Neural cell (in vitro differentiated cells): ENCODE measurements at regions not wholly inside any gene's neighbourhood (a gene's known extent, or its start where the extent isn't known, plus 50 kb on each side); places are given as distances from the start of the nearest gene placed in this dataset.

Experiments used
- EP300 ChIP-seq: fragments of 450-650 bp; conservative IDR thresholded peaks from 2 replicates; pipeline ENCODE4 v1.6.1; 2014; ENCODE audit warnings: antibody characterized with exemption, mild to moderate bottlenecking, moderate library complexity; ENCODE audit not compliant: poor library complexity, severe bottlenecking
- EZH2 ChIP-seq: fragments of 200-600, 300-800 bp; shearing (Covaris generic), sonication (generic); IDR thresholded peaks from 2 replicates; pipeline ENCODE4 v1.6.1; 2014; ENCODE audit warnings: antibody characterized with exemption, low read length, borderline replicate concordance, mild to moderate bottlenecking; ENCODE audit not compliant: insufficient read depth, poor library complexity, severe bottlenecking
- MXI1 ChIP-seq: fragments of 450-650 bp; conservative IDR thresholded peaks from 2 replicates; pipeline ENCODE4 v1.6.1; 2014; ENCODE audit warnings: antibody characterized with exemption, mild to moderate bottlenecking; ENCODE audit not compliant: poor library complexity, severe bottlenecking
- POLR2AphosphoS5 ChIP-seq: IDR thresholded peaks from 2 replicates; pipeline ENCODE4 v1.6.1; 2012
- RAD21 ChIP-seq: fragments of 450-650 bp; conservative IDR thresholded peaks from 2 replicates; pipeline ENCODE4 v1.6.1; 2014; ENCODE audit warnings: antibody characterized with exemption, mild to moderate bottlenecking, moderate library complexity
- SMC3 ChIP-seq: fragments of 450-650 bp; conservative IDR thresholded peaks from 2 replicates; pipeline ENCODE4 v1.6.1; 2014; ENCODE audit warnings: antibody characterized with exemption, mild to moderate bottlenecking, moderate library complexity; ENCODE audit not compliant: poor library complexity
- TAF1 ChIP-seq: IDR thresholded peaks from 2 replicates; pipeline ENCODE4 v1.6.1; 2012; ENCODE audit warnings: low read depth
- TF ChIP-seq, protein P1 (sequence below): fragments of 450-650 bp; IDR thresholded peaks from 2 replicates; pipeline ENCODE4 v1.5.1; 2014; ENCODE audit warnings: antibody characterized with exemption, mild to moderate bottlenecking, moderate library complexity; ENCODE audit not compliant: poor library complexity, severe bottlenecking
- TF ChIP-seq, protein P2 (sequence below): IDR thresholded peaks from 2 replicates; pipeline ENCODE4 v1.6.1; 2012; ENCODE audit warnings: borderline replicate concordance

- TF ChIP-seq, protein P1, sequence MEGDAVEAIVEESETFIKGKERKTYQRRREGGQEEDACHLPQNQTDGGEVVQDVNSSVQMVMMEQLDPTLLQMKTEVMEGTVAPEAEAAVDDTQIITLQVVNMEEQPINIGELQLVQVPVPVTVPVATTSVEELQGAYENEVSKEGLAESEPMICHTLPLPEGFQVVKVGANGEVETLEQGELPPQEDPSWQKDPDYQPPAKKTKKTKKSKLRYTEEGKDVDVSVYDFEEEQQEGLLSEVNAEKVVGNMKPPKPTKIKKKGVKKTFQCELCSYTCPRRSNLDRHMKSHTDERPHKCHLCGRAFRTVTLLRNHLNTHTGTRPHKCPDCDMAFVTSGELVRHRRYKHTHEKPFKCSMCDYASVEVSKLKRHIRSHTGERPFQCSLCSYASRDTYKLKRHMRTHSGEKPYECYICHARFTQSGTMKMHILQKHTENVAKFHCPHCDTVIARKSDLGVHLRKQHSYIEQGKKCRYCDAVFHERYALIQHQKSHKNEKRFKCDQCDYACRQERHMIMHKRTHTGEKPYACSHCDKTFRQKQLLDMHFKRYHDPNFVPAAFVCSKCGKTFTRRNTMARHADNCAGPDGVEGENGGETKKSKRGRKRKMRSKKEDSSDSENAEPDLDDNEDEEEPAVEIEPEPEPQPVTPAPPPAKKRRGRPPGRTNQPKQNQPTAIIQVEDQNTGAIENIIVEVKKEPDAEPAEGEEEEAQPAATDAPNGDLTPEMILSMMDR: no peak
- TF ChIP-seq, protein P2, sequence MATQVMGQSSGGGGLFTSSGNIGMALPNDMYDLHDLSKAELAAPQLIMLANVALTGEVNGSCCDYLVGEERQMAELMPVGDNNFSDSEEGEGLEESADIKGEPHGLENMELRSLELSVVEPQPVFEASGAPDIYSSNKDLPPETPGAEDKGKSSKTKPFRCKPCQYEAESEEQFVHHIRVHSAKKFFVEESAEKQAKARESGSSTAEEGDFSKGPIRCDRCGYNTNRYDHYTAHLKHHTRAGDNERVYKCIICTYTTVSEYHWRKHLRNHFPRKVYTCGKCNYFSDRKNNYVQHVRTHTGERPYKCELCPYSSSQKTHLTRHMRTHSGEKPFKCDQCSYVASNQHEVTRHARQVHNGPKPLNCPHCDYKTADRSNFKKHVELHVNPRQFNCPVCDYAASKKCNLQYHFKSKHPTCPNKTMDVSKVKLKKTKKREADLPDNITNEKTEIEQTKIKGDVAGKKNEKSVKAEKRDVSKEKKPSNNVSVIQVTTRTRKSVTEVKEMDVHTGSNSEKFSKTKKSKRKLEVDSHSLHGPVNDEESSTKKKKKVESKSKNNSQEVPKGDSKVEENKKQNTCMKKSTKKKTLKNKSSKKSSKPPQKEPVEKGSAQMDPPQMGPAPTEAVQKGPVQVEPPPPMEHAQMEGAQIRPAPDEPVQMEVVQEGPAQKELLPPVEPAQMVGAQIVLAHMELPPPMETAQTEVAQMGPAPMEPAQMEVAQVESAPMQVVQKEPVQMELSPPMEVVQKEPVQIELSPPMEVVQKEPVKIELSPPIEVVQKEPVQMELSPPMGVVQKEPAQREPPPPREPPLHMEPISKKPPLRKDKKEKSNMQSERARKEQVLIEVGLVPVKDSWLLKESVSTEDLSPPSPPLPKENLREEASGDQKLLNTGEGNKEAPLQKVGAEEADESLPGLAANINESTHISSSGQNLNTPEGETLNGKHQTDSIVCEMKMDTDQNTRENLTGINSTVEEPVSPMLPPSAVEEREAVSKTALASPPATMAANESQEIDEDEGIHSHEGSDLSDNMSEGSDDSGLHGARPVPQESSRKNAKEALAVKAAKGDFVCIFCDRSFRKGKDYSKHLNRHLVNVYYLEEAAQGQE: no peak
- no peak for TF ChIP-seq MXI1
- no peak for TF ChIP-seq EZH2
- TF ChIP-seq EP300: no peak
- no peak for TF ChIP-seq SMC3
- no peak for TF ChIP-seq RAD21
- no peak for TF ChIP-seq POLR2AphosphoS5
- no peak for TF ChIP-seq TAF1
These were observed 325.8 kb downstream of the LMO7 start for GRCh38 chr13:75961911-75962310.
